Astrocyte (in vitro differentiated cells and primary cell): ENCODE measurements at regions not wholly inside any gene's neighbourhood (a gene's known extent, or its start where the extent isn't known, plus 50 kb on each side); places are given as distances from the start of the nearest gene placed in this dataset.

Experiments used
- EZH2 ChIP-seq: IDR thresholded peaks from 2 replicates; pipeline ENCODE4 v1.6.1; 2012; ENCODE audit warnings: mild to moderate bottlenecking, low read length, inconsistent platforms; ENCODE audit not compliant: insufficient read depth
- TF ChIP-seq, protein P1 (sequence below): IDR thresholded peaks from 2 replicates; pipeline ENCODE4 v1.5.1; 2011; ENCODE audit warnings: low read depth, mild to moderate bottlenecking, inconsistent platforms, low read length, moderate library complexity; ENCODE audit not compliant: insufficient read depth

DNA sequence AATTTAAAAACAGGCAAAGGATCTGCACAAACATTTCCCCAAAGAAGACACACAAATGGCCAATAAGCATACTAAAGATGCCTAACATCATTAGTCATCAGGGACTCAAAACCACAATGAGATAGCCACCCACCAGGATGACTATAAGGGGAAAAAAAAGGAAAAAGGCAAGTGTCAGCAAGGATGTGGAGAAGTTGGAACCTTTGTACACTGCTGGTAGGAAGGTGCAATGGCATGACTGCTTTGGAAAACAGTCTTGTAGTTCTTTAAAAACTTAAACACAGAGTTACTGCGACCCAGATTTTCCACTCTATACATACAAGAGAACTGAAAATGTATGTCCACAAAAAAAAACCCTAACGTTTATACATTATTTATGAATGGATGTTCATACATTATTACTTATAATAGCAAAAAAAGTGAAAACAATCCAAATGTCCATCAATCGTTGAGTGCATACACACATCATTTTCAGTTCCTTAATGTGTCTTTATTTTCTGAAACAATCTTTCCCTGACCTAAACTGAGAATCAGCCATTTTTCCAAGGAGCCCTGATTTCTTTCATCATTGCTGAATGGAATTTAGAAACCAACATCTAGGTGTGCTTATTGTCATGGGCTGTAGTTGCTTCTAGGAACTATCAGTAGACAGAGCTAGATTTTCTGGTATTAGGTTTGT is 64.7 kb upstream of the TLK1 start:
- TF ChIP-seq, protein P1, sequence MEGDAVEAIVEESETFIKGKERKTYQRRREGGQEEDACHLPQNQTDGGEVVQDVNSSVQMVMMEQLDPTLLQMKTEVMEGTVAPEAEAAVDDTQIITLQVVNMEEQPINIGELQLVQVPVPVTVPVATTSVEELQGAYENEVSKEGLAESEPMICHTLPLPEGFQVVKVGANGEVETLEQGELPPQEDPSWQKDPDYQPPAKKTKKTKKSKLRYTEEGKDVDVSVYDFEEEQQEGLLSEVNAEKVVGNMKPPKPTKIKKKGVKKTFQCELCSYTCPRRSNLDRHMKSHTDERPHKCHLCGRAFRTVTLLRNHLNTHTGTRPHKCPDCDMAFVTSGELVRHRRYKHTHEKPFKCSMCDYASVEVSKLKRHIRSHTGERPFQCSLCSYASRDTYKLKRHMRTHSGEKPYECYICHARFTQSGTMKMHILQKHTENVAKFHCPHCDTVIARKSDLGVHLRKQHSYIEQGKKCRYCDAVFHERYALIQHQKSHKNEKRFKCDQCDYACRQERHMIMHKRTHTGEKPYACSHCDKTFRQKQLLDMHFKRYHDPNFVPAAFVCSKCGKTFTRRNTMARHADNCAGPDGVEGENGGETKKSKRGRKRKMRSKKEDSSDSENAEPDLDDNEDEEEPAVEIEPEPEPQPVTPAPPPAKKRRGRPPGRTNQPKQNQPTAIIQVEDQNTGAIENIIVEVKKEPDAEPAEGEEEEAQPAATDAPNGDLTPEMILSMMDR = peak; percentile 63
- no peak for TF ChIP-seq EZH2
